CD14-positive monocyte (primary cell): ENCODE measurements at regions not wholly inside any gene's neighbourhood (a gene's known extent, or its start where the extent isn't known, plus 50 kb on each side); places are given as distances from the start of the nearest gene placed in this dataset.
"Not testable (repeated sequence)": the region's sequence is repeated elsewhere in the genome, so short reads cannot be mapped to it uniquely, and the experiment has no call there.

Experiments used
- DNase-seq, 3 donors: peaks; one replicate each; pipeline ENCODE4 v3.0.0-alpha.2; 2011 to 2022
- H2AFZ ChIP-seq: 2 replicates; pipeline ENCODE4 v1.6.0; 2012; ENCODE audit warnings: mild to moderate bottlenecking, low read depth, low read length, inconsistent platforms; ENCODE audit not compliant: insufficient read depth, poor library complexity, severe bottlenecking
- H3K27ac ChIP-seq, 2 donors: 1 replicate in 1 of 2; 2 replicates in 1 of 2; pipeline ENCODE4 v1.5.1; 2012 to 2013; ENCODE audit warnings: low read length in 2 of 2, control low read depth in 1 of 2, inconsistent platforms in 1 of 2, low read depth in 1 of 2, mild to moderate bottlenecking in 1 of 2
- H3K27me3 ChIP-seq, 2 donors: one replicate each; pipeline versions ENCODE4 v1.6.0 to v1.6.1; 2011 to 2013; ENCODE audit warnings: low read length in 2 of 2; ENCODE audit not compliant: control insufficient read depth in 2 of 2, insufficient read depth in 2 of 2
- H3K36me3 ChIP-seq, 2 donors: replicated peaks in 1 of 2; 1 replicate in 1 of 2; 2 replicates in 1 of 2; pipeline versions ENCODE4 v1.5.1 to v1.6.1; 2012 to 2013; ENCODE audit warnings: low read length in 2 of 2, control low read depth in 1 of 2, inconsistent platforms in 1 of 2, mild to moderate bottlenecking in 1 of 2; ENCODE audit not compliant: insufficient read depth in 2 of 2, control insufficient read depth in 1 of 2
- H3K4me1 ChIP-seq, 2 donors: 1 replicate in 1 of 2; 2 replicates in 1 of 2; pipeline versions ENCODE4 v1.5.1 to v1.6.1; 2012 to 2013; ENCODE audit warnings: low read length in 2 of 2, control low read depth in 1 of 2, inconsistent platforms in 1 of 2, mild to moderate bottlenecking in 1 of 2, moderate library complexity in 1 of 2; ENCODE audit not compliant: insufficient read depth in 2 of 2, control insufficient read depth in 1 of 2
- H3K4me2 ChIP-seq: replicated peaks from 2 replicates; pipeline ENCODE3; 2012; ENCODE audit warnings: low read length, moderate library complexity, mild to moderate bottlenecking; ENCODE audit not compliant: poor library complexity, severe bottlenecking; ENCODE audit errors: extremely low read depth
- H3K4me3 ChIP-seq, 3 experiments: fragments of 200-600 bp in 1 of 3; sonication (generic) in 1 of 3; replicated peaks in 1 of 3; 1 replicate in 2 of 3; 2 replicates in 1 of 3; pipeline ENCODE4 v1.5.1; 2011 to 2013; ENCODE audit warnings: low read length in 3 of 3, mild to moderate bottlenecking in 3 of 3, control low read depth in 2 of 3, low read depth in 2 of 3, inconsistent platforms in 1 of 3, moderate library complexity in 1 of 3
- H3K79me2 ChIP-seq: 2 replicates; pipeline ENCODE4 v1.6.0; 2012; ENCODE audit warnings: mild to moderate bottlenecking, control low read depth, inconsistent platforms, low read length, moderate library complexity; ENCODE audit not compliant: insufficient read depth
- H3K9ac ChIP-seq: 2 replicates; pipeline ENCODE4 v1.6.0; 2017; ENCODE audit warnings: low read length, mild to moderate bottlenecking; ENCODE audit not compliant: insufficient read depth, poor library complexity, severe bottlenecking
- H3K9me3 ChIP-seq, 2 donors: replicated peaks in 1 of 2; 1 replicate in 1 of 2; 2 replicates in 1 of 2; pipeline versions ENCODE4 v1.5.1 to v1.6.1; 2012 to 2013; ENCODE audit warnings: low read length in 2 of 2, control low read depth in 1 of 2; ENCODE audit not compliant: control insufficient read depth in 1 of 2, insufficient read depth in 1 of 2
- H4K20me1 ChIP-seq: 2 replicates; pipeline ENCODE4 v1.6.0; 2012; ENCODE audit warnings: mild to moderate bottlenecking, low read length, control low read depth, moderate library complexity; ENCODE audit not compliant: insufficient read depth
- H3K27ac Mint-ChIP-seq, 7 donors: one replicate each; pipeline ENCODE4 v1.8.0; 2020; ENCODE audit warnings: mild to moderate bottlenecking in 7 of 7, mixed read lengths in 7 of 7, moderate library complexity in 6 of 7, inconsistent platforms in 2 of 7
- H3K27me3 Mint-ChIP-seq, 3 donors: one replicate each; pipeline ENCODE4 v1.8.0; 2021 to 2022; ENCODE audit warnings: low read depth in 3 of 3, mild to moderate bottlenecking in 3 of 3, mixed read lengths in 3 of 3, moderate library complexity in 3 of 3, inconsistent platforms in 1 of 3
- H3K36me3 Mint-ChIP-seq, 2 donors: one replicate each; pipeline ENCODE4 v1.8.0; 2020; ENCODE audit warnings: mixed read lengths in 2 of 2, inconsistent platforms in 1 of 2, mild to moderate bottlenecking in 1 of 2
- H3K4me1 Mint-ChIP-seq: one replicate; pipeline ENCODE4 v1.8.0; 2020; ENCODE audit warnings: mild to moderate bottlenecking, mixed read lengths
- H3K4me3 Mint-ChIP-seq, 2 donors: one replicate each; pipeline ENCODE4 v1.8.0; 2020; ENCODE audit warnings: mild to moderate bottlenecking in 2 of 2, mixed read lengths in 2 of 2, moderate library complexity in 1 of 2
- H3K9me3 Mint-ChIP-seq, 7 donors: one replicate each; pipeline ENCODE4 v1.8.0; 2020 to 2022; ENCODE audit warnings: mixed read lengths in 7 of 7, mild to moderate bottlenecking in 6 of 7, moderate library complexity in 6 of 7, inconsistent platforms in 2 of 7
- CTCF ChIP-seq: fragments of 200-600 bp; IDR thresholded peaks from one replicate; pipeline ENCODE4 v1.8.0; 2022; ENCODE audit warnings: antibody characterized with exemption, mild to moderate bottlenecking
- WGBS: methylation state at CpG from one replicate; pipeline ENCODE4 v1.1.5; 2013; ENCODE audit warnings: missing lambda C conversion rate; ENCODE audit not compliant: insufficient coverage; 5-methylcytosine and 5-hydroxymethylcytosine counted together
- intact Hi-C, 2 donors: fragments of 100-400 bp; cut with micrococcal nuclease; formaldehyde crosslinking; loops; one replicate each; pipeline versions ENCODE4 v1.15.0 to v1.15.1; 2023

DNA sequence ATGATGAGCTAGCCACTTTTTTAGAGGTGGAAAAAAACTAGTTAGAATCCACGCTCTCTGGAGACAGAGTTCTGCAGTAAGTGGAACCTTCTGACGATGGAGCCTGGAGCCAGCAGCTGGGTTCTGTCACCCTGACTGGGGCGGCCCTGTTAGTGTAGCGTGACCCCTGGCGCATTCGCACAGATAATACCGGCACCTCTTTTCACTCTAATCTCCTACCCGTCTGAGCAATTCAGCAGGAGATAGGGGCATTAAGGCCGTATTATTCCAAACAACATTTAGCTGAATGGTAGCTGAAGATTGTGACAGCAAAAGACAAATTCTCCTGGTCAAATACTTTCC is 292.6 kb downstream of the FBXO8 start:
- no peaks in the 10 kb centered on the region for H3K4me1 Mint-ChIP-seq
- Histone ChIP-seq H3K27ac (no peak overlapping the region), H3K4me3 (no peak overlapping the region), H3K4me1 (no peaks in the 10 kb centered on the region), H4K20me1 (no peaks in the 10 kb centered on the region), H2AFZ (no peak overlapping the region), H3K4me2 (no peak overlapping the region), H3K36me3 (no peaks in the 10 kb centered on the region), H3K79me2 (no peaks in the 10 kb centered on the region), H3K9me3 (no peaks in the 10 kb centered on the region), H3K27me3 (peaks cover 3 to 7% of the 10 kb centered on the region in 2 donors), H3K9ac (no peak overlapping the region)
- no peak for DNase-seq
- no peak overlapping the region for H3K27ac Mint-ChIP-seq
- WGBS: 57% methylated on average over 6 of the region's 9 CpGs
- no peaks in the 10 kb centered on the region for H3K36me3 Mint-ChIP-seq
- H3K27me3 Mint-ChIP-seq: peaks cover 6 to 9% (median 8%) of the 10 kb centered on the region in 3 donors
- peaks cover 0 to 2% (median 0%) of the 10 kb centered on the region in 7 donors for H3K9me3 Mint-ChIP-seq
- intact Hi-C loops: no loop called here
- no peak for TF ChIP-seq CTCF
- no peak overlapping the region for H3K4me3 Mint-ChIP-seq

GRCh38 chr4:173990126-173990868 is 293.2 kb downstream of the FBXO8 start:
- H3K4me2 ChIP-seq: no peak overlapping the region
- no peaks in the 10 kb centered on the region for H4K20me1 ChIP-seq
- H3K27me3 ChIP-seq: peaks cover 3 to 7% of the 10 kb centered on the region in 2 donors
- no peaks in the 10 kb centered on the region for H3K9me3 ChIP-seq
- intact Hi-C loops: no loop called here
- H3K9ac ChIP-seq: no peak overlapping the region
- no peak overlapping the region for H2AFZ ChIP-seq
- H3K27ac ChIP-seq: no peak overlapping the region
- Mint-ChIP-seq H3K4me3 (no peak overlapping the region), H3K27ac (no peak overlapping the region), H3K27me3 (peaks cover 6 to 9% (median 8%) of the 10 kb centered on the region in 3 donors), H3K9me3 (no peaks in the 10 kb centered on the region), H3K36me3 (no peaks in the 10 kb centered on the region), H3K4me1 (no peaks in the 10 kb centered on the region)
- no peak for TF ChIP-seq CTCF
- no peaks in the 10 kb centered on the region for H3K4me1 ChIP-seq
- H3K79me2 ChIP-seq: no peaks in the 10 kb centered on the region
- no peak for DNase-seq
- no CpG with 5 or more reads among the region's 6 CpGs for WGBS
- no peak overlapping the region for H3K4me3 ChIP-seq
- H3K36me3 ChIP-seq: no peaks in the 10 kb centered on the region

GRCh38 chr4:173963523-173963922 is 319.9 kb downstream of the FBXO8 start:
- H3K27me3 ChIP-seq: not testable (repeated sequence)

More at GRCh38 chr4:173963523-173963922, 319.9 kb downstream of the FBXO8 start:
- H3K27ac ChIP-seq, H3K4me2 ChIP-seq, intact Hi-C loops, H3K9me3 ChIP-seq, H3K4me3 ChIP-seq, H3K27ac Mint-ChIP-seq, H3K4me1 ChIP-seq, DNase-seq, H4K20me1 ChIP-seq, H3K36me3 ChIP-seq, H3K36me3 Mint-ChIP-seq, H3K4me1 Mint-ChIP-seq, H3K27me3 Mint-ChIP-seq, H2AFZ ChIP-seq, H3K79me2 ChIP-seq, H3K9ac ChIP-seq, H3K4me3 Mint-ChIP-seq: not testable (repeated sequence)
- no CpG with 5 or more reads among the region's 4 CpGs for WGBS
- peaks cover 6 to 16% (median 11%) of the 10 kb centered on the region in 7 donors for H3K9me3 Mint-ChIP-seq
